HepG2 (cell line): ENCODE measurements at regions not wholly inside any gene's neighbourhood (a gene's known extent, or its start where the extent isn't known, plus 50 kb on each side); places are given as distances from the start of the nearest gene placed in this dataset.

Experiments used
- ATAC-seq: fragments of 200-7000 bp; cut with Tn5 transposase; 3 replicates; pipeline ENCODE4 v1.9.1; 2020; ENCODE audit warnings: mild to moderate bottlenecking, moderate library complexity
- BruUV-seq: library from RNA; stranded (reverse); fragments of 400-500 nt; replicated peaks from 2 replicates; lab custom pipeline; 2021; lab: Mats Ljungman, UMichigan
- CTCF ChIA-PET: fragments of 300-600 bp; formaldehyde crosslinking; extraction: SDS; loops from one replicate; lab custom pipeline; 2021; ENCODE audit warnings: low total read pairs, inconsistent platforms, low intra/inter-chr PET ratio; lab: Yijun Ruan, JAX
- POLR2A ChIA-PET: fragments of 350-600 bp; sonication (Branson Sonifier 250); formaldehyde crosslinking; loops from one replicate; lab custom pipeline; 2020; ENCODE audit warnings: antibody characterized with exemption, inconsistent platforms; lab: Yijun Ruan, JAX
- DNase-seq: peaks from one replicate; pipeline ENCODE4 v3.0.0-alpha.2; 2015; ENCODE audit warnings: low spot score
- FAIRE-seq: peaks from 3 replicates; lab custom pipeline; 2011; peaks lifted over from hg19 to GRCh38; lab: Jason Lieb, UNC
- H2AFZ ChIP-seq: one replicate; pipeline ENCODE4 v1.6.1; 2011; ENCODE audit warnings: low read length, inconsistent platforms
- H3K27ac ChIP-seq: fragments of 300-600 bp; 3 replicates; pipeline ENCODE4 v1.8.0; 2011; ENCODE audit warnings: mixed run types, mild to moderate bottlenecking, mixed read lengths, low read length, inconsistent platforms; ENCODE audit not compliant: insufficient read depth; ENCODE audit errors: extremely low read length
- H3K27me3 ChIP-seq, 2 experiments: fragments of 200-600 bp in 1 of 2; 2 replicates in 1 of 2; 3 replicates in 1 of 2; pipeline versions ENCODE4 v1.6.0 to v1.8.0; 2011; ENCODE audit warnings: low read length in 2 of 2, mild to moderate bottlenecking in 2 of 2, moderate library complexity in 2 of 2, inconsistent platforms in 1 of 2; ENCODE audit not compliant: insufficient read depth in 2 of 2, control insufficient read depth in 1 of 2
- H3K36me3 ChIP-seq, 2 experiments: fragments of 200-600 bp in 1 of 2; replicated peaks in 1 of 2; 2 replicates in 1 of 2; 3 replicates in 1 of 2; pipeline versions ENCODE4 v1.5.1 to v1.8.0; 2011; ENCODE audit warnings: low read length in 2 of 2, inconsistent platforms in 1 of 2; ENCODE audit not compliant: insufficient read depth in 2 of 2, control insufficient read depth in 1 of 2
- H3K4me1 ChIP-seq: 2 replicates; pipeline ENCODE4 v1.5.1; 2012; ENCODE audit warnings: low read length, inconsistent platforms; ENCODE audit not compliant: insufficient read depth
- H3K4me2 ChIP-seq: 2 replicates; pipeline ENCODE4 v1.6.0; 2011; ENCODE audit warnings: low read depth, low read length, inconsistent platforms
- H3K4me3 ChIP-seq, 3 experiments: fragments of 200-600 bp in 1 of 3; sonication (generic), shearing (Covaris generic) in 1 of 3; replicated peaks in 1 of 3; 2 replicates each; pipeline ENCODE4 v1.5.1; 2011 to 2016; ENCODE audit warnings: low read length in 3 of 3, inconsistent platforms in 2 of 3, low read depth in 2 of 3, mild to moderate bottlenecking in 2 of 3, control low read depth in 1 of 3, mixed read lengths in 1 of 3; ENCODE audit not compliant: insufficient read depth in 1 of 3
- H3K79me2 ChIP-seq: one replicate; pipeline ENCODE4 v1.6.1; 2011; ENCODE audit warnings: low read length, inconsistent platforms; ENCODE audit not compliant: insufficient read depth
- H3K9ac ChIP-seq: 2 replicates; pipeline ENCODE4 v1.6.0; 2011; ENCODE audit warnings: mild to moderate bottlenecking, low read depth, low read length, inconsistent platforms; ENCODE audit not compliant: insufficient read depth
- H3K9me3 ChIP-seq: 2 replicates; pipeline ENCODE4 v1.5.1; 2012; ENCODE audit warnings: mild to moderate bottlenecking, low read length
- H4K20me1 ChIP-seq: 2 replicates; pipeline ENCODE4 v1.6.0; 2011; ENCODE audit warnings: inconsistent platforms, mild to moderate bottlenecking, low read length, moderate library complexity; ENCODE audit not compliant: insufficient read depth
- CCAR2 ChIP-seq: fragments of 200-400 bp; formaldehyde crosslinking; optimal IDR thresholded peaks from 2 replicates; pipeline ENCODE3; 2018; ENCODE audit warnings: low read depth, mild to moderate bottlenecking, low read length, moderate library complexity
- ETV6 ChIP-seq: sonication (generic); formaldehyde crosslinking; conservative IDR thresholded peaks from 2 replicates; pipeline ENCODE4 v1.4.0; 2020; ENCODE audit warnings: missing genetic modification reagents
- KDM1A ChIP-seq: IDR thresholded peaks from 2 replicates; pipeline ENCODE4 v1.6.1; 2016; ENCODE audit warnings: missing compliant biosample characterization
- KLF9 ChIP-seq: IDR thresholded peaks from 2 replicates; pipeline ENCODE4 v1.6.1; 2016; ENCODE audit warnings: low read depth
- MAF1 ChIP-seq: sonication (generic); formaldehyde crosslinking; IDR thresholded peaks from 2 replicates; pipeline ENCODE4 v1.5.0; 2020; ENCODE audit warnings: missing genetic modification reagents, borderline replicate concordance
- MYPOP ChIP-seq: sonication (generic); formaldehyde crosslinking; IDR thresholded peaks from 2 replicates; pipeline ENCODE4 v1.8.1; 2023; ENCODE audit warnings: mild to moderate bottlenecking, moderate library complexity, missing genetic modification reagents
- PAWR ChIP-seq: sonication (generic); formaldehyde crosslinking; IDR thresholded peaks from 2 replicates; pipeline ENCODE4 v1.4.0; 2020; ENCODE audit warnings: missing genetic modification reagents, mild to moderate bottlenecking, borderline replicate concordance
- ZFP91 ChIP-seq: sonication (generic); formaldehyde crosslinking; IDR thresholded peaks from 2 replicates; pipeline ENCODE4 v1.9.0; 2022; ENCODE audit warnings: missing genetic modification reagents, mild to moderate bottlenecking, borderline replicate concordance
- ZNF44 ChIP-seq: sonication (generic); formaldehyde crosslinking; IDR thresholded peaks from 2 replicates; pipeline ENCODE4 v1.5.1; 2020; ENCODE audit warnings: mild to moderate bottlenecking, missing genetic modification reagents
- ZNF441 ChIP-seq: sonication (generic); formaldehyde crosslinking; IDR thresholded peaks from 2 replicates; pipeline ENCODE4 v1.7.0; 2021; ENCODE audit warnings: missing genetic modification reagents, borderline replicate concordance
- ZNF773 ChIP-seq: sonication (generic); formaldehyde crosslinking; IDR thresholded peaks from 2 replicates; pipeline ENCODE4 v1.4.0; 2020; ENCODE audit warnings: missing genetic modification reagents, borderline replicate concordance
- ZNF83 ChIP-seq: sonication (generic); formaldehyde crosslinking; IDR thresholded peaks from 2 replicates; pipeline ENCODE4 v1.4.0; 2020; ENCODE audit warnings: missing genetic modification reagents, mild to moderate bottlenecking, borderline replicate concordance
- WGBS: methylation state at CpG from one replicate; pipeline ENCODE4 v1.1.6; 2017; ENCODE audit warnings: low lambda C conversion rate; 5-methylcytosine and 5-hydroxymethylcytosine counted together
- in situ Hi-C: cut with HindIII; loops from 2 replicates; pipeline ENCODE4 v1.10.0; 2017; ENCODE audit warnings: low pct_unique_long_range_greater_than_20kb; ENCODE audit not compliant: extremely low pct_ligation_motif_present
- intact Hi-C: fragments of 100-400 bp; cut with micrococcal nuclease; formaldehyde crosslinking; loops from one replicate; pipeline ENCODE4 v1.10.0; 2022; ENCODE audit not compliant: unreplicated experiment
- TF ChIP-seq, protein P1 (sequence below): sonication (generic); formaldehyde crosslinking; IDR thresholded peaks from 2 replicates; pipeline ENCODE4 v1.5.1; 2020; ENCODE audit warnings: mild to moderate bottlenecking, missing genetic modification reagents, moderate library complexity

DNA sequence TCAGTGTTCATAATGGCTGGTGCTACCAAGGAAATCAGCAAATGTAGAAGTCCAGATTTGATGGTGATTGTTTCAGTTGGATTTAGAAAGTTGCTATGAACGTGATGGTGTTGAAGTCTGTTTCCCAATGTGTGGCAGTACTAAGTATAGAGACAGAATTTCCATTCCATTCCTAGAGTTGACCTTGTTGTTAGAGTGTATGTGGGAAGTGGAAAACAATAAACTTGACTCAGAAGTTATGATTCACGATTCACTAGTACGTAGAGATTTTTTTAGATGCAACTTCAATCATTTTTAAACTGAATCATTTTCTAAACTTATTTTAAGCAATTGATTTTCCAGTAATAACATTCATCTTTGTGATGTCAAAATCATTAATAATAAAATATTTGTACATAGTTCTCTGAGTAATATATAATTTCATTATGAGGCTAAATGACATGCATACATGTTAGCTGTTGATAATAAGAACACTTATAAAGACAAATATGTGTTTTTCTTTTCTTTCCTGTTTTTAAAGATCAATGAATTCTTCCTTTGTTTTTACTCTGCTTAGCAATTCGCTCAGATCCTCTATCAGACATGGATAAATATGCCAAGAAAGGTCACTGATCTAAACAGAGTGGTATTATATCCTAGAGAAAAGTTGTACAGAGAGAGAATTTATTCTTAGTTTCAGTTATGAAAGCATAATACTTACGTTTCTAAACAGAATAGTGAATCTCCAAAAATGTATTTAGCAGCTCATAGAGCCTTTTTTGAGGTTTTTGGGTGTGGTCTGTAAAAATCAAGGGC, 108.8 kb upstream of the GPR149 start (continued):
- TF ChIP-seq KDM1A (CRISPR knock-in tag) = no peak

- no peak for FAIRE-seq
- BruUV-seq = no TSS peak
- ChIA-PET POLR2A (no interaction called here), CTCF (no interaction called here)
- H3K27ac ChIP-seq = no peak overlapping the region
- H3K36me3 ChIP-seq = no peaks in the 10 kb centered on the region
- intact Hi-C loops (no loop called here), in situ Hi-C loops (no loop called here)
- H2AFZ ChIP-seq = no peak overlapping the region
- H3K4me2 ChIP-seq = no peak overlapping the region
- no peaks in the 10 kb centered on the region for H3K27me3 ChIP-seq
- H3K9me3 ChIP-seq = no peaks in the 10 kb centered on the region
- no peaks in the 10 kb centered on the region for H3K79me2 ChIP-seq
- ATAC-seq = no peak
- H3K4me3 ChIP-seq = no peak overlapping the region
- no peak overlapping the region for H3K9ac ChIP-seq
- DNase-seq = no peak
- no peaks in the 10 kb centered on the region for H4K20me1 ChIP-seq
- WGBS = 6% methylated on average over 1 of the region's 1 CpG
- TF ChIP-seq ZNF44 (CRISPR knock-in tag) = no peak
- TF ChIP-seq MYPOP (CRISPR knock-in tag) = no peak
- no peak for TF ChIP-seq PAWR (CRISPR knock-in tag)
- TF ChIP-seq ZNF441 (CRISPR knock-in tag) = no peak
- no peak for TF ChIP-seq ZNF83 (CRISPR knock-in tag)
- TF ChIP-seq, protein P1, sequence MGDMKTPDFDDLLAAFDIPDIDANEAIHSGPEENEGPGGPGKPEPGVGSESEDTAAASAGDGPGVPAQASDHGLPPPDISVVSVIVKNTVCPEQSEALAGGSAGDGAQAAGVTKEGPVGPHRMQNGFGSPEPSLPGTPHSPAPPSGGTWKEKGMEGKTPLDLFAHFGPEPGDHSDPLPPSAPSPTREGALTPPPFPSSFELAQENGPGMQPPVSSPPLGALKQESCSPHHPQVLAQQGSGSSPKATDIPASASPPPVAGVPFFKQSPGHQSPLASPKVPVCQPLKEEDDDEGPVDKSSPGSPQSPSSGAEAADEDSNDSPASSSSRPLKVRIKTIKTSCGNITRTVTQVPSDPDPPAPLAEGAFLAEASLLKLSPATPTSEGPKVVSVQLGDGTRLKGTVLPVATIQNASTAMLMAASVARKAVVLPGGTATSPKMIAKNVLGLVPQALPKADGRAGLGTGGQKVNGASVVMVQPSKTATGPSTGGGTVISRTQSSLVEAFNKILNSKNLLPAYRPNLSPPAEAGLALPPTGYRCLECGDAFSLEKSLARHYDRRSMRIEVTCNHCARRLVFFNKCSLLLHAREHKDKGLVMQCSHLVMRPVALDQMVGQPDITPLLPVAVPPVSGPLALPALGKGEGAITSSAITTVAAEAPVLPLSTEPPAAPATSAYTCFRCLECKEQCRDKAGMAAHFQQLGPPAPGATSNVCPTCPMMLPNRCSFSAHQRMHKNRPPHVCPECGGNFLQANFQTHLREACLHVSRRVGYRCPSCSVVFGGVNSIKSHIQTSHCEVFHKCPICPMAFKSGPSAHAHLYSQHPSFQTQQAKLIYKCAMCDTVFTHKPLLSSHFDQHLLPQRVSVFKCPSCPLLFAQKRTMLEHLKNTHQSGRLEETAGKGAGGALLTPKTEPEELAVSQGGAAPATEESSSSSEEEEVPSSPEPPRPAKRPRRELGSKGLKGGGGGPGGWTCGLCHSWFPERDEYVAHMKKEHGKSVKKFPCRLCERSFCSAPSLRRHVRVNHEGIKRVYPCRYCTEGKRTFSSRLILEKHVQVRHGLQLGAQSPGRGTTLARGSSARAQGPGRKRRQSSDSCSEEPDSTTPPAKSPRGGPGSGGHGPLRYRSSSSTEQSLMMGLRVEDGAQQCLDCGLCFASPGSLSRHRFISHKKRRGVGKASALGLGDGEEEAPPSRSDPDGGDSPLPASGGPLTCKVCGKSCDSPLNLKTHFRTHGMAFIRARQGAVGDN (CRISPR knock-in tag) = no peak
- no peak for TF ChIP-seq CCAR2
- no peak for TF ChIP-seq ZFP91
- no peak for TF ChIP-seq KLF9 (CRISPR knock-in tag)
- no peak for TF ChIP-seq ZNF773 (CRISPR knock-in tag)
- no peak for TF ChIP-seq MAF1 (CRISPR knock-in tag)
- TF ChIP-seq ETV6 = no peak
- no peaks in the 10 kb centered on the region for H3K4me1 ChIP-seq
Observed at GRCh38 chr3:154536751-154537150, 106.8 kb upstream of the GPR149 start.
